HepG2 (cell line): ENCODE measurements at regions not wholly inside any gene's neighbourhood (a gene's known extent, or its start where the extent isn't known, plus 50 kb on each side); places are given as distances from the start of the nearest gene placed in this dataset.

Experiments used
- ATAC-seq: fragments of 200-7000 bp; cut with Tn5 transposase; 3 replicates; pipeline ENCODE4 v1.9.1; 2020; ENCODE audit warnings: mild to moderate bottlenecking, moderate library complexity
- BruUV-seq: library from RNA; stranded (reverse); fragments of 400-500 nt; replicated peaks from 2 replicates; lab custom pipeline; 2021; lab: Mats Ljungman, UMichigan
- CTCF ChIA-PET: fragments of 300-600 bp; formaldehyde crosslinking; extraction: SDS; loops from one replicate; lab custom pipeline; 2021; ENCODE audit warnings: low total read pairs, inconsistent platforms, low intra/inter-chr PET ratio; lab: Yijun Ruan, JAX
- POLR2A ChIA-PET: fragments of 350-600 bp; sonication (Branson Sonifier 250); formaldehyde crosslinking; loops from one replicate; lab custom pipeline; 2020; ENCODE audit warnings: antibody characterized with exemption, inconsistent platforms; lab: Yijun Ruan, JAX
- DNase-seq: peaks from one replicate; pipeline ENCODE4 v3.0.0-alpha.2; 2015; ENCODE audit warnings: low spot score
- FAIRE-seq: peaks from 3 replicates; lab custom pipeline; 2011; peaks lifted over from hg19 to GRCh38; lab: Jason Lieb, UNC
- H2AFZ ChIP-seq: one replicate; pipeline ENCODE4 v1.6.1; 2011; ENCODE audit warnings: low read length, inconsistent platforms
- H3K27ac ChIP-seq: fragments of 300-600 bp; 3 replicates; pipeline ENCODE4 v1.8.0; 2011; ENCODE audit warnings: mixed run types, mild to moderate bottlenecking, mixed read lengths, low read length, inconsistent platforms; ENCODE audit not compliant: insufficient read depth; ENCODE audit errors: extremely low read length
- H3K27me3 ChIP-seq, 2 experiments: fragments of 200-600 bp in 1 of 2; 2 replicates in 1 of 2; 3 replicates in 1 of 2; pipeline versions ENCODE4 v1.6.0 to v1.8.0; 2011; ENCODE audit warnings: low read length in 2 of 2, mild to moderate bottlenecking in 2 of 2, moderate library complexity in 2 of 2, inconsistent platforms in 1 of 2; ENCODE audit not compliant: insufficient read depth in 2 of 2, control insufficient read depth in 1 of 2
- H3K36me3 ChIP-seq, 2 experiments: fragments of 200-600 bp in 1 of 2; replicated peaks in 1 of 2; 2 replicates in 1 of 2; 3 replicates in 1 of 2; pipeline versions ENCODE4 v1.5.1 to v1.8.0; 2011; ENCODE audit warnings: low read length in 2 of 2, inconsistent platforms in 1 of 2; ENCODE audit not compliant: insufficient read depth in 2 of 2, control insufficient read depth in 1 of 2
- H3K4me1 ChIP-seq: 2 replicates; pipeline ENCODE4 v1.5.1; 2012; ENCODE audit warnings: low read length, inconsistent platforms; ENCODE audit not compliant: insufficient read depth
- H3K4me2 ChIP-seq: 2 replicates; pipeline ENCODE4 v1.6.0; 2011; ENCODE audit warnings: low read depth, low read length, inconsistent platforms
- H3K4me3 ChIP-seq, 3 experiments: fragments of 200-600 bp in 1 of 3; sonication (generic), shearing (Covaris generic) in 1 of 3; replicated peaks in 1 of 3; 2 replicates each; pipeline ENCODE4 v1.5.1; 2011 to 2016; ENCODE audit warnings: low read length in 3 of 3, inconsistent platforms in 2 of 3, low read depth in 2 of 3, mild to moderate bottlenecking in 2 of 3, control low read depth in 1 of 3, mixed read lengths in 1 of 3; ENCODE audit not compliant: insufficient read depth in 1 of 3
- H3K79me2 ChIP-seq: one replicate; pipeline ENCODE4 v1.6.1; 2011; ENCODE audit warnings: low read length, inconsistent platforms; ENCODE audit not compliant: insufficient read depth
- H3K9ac ChIP-seq: 2 replicates; pipeline ENCODE4 v1.6.0; 2011; ENCODE audit warnings: mild to moderate bottlenecking, low read depth, low read length, inconsistent platforms; ENCODE audit not compliant: insufficient read depth
- H3K9me3 ChIP-seq: 2 replicates; pipeline ENCODE4 v1.5.1; 2012; ENCODE audit warnings: mild to moderate bottlenecking, low read length
- H4K20me1 ChIP-seq: 2 replicates; pipeline ENCODE4 v1.6.0; 2011; ENCODE audit warnings: inconsistent platforms, mild to moderate bottlenecking, low read length, moderate library complexity; ENCODE audit not compliant: insufficient read depth
- ELF1 ChIP-seq: sonication (generic); formaldehyde crosslinking; IDR thresholded peaks from 2 replicates; pipeline ENCODE4 v1.4.0; 2020; ENCODE audit warnings: missing genetic modification reagents
- IKZF4 ChIP-seq: sonication (generic); formaldehyde crosslinking; IDR thresholded peaks from 2 replicates; pipeline ENCODE4 v1.5.1; 2020; ENCODE audit warnings: borderline replicate concordance, mild to moderate bottlenecking, low read depth, missing genetic modification reagents; ENCODE audit errors: not compliant biosample characterization
- POLR2AphosphoS2 ChIP-seq: IDR thresholded peaks from 2 replicates; pipeline ENCODE4 v1.6.1; 2011; ENCODE audit warnings: low read depth, low read length, improper control_type of control experiment
- PPARG ChIP-seq: conservative IDR thresholded peaks from 2 replicates; pipeline ENCODE4 v1.6.1; 2016; ENCODE audit warnings: missing biosample characterization, missing genetic modification reagents
- SRSF4 ChIP-seq: fragments of 200-400 bp; formaldehyde crosslinking; IDR thresholded peaks from one replicate; pipeline ENCODE4 v1.6.1; 2018; ENCODE audit warnings: mild to moderate bottlenecking, low read depth, low read length, moderate library complexity; ENCODE audit not compliant: poor library complexity, severe bottlenecking
- ZBTB3 ChIP-seq: sonication (generic); formaldehyde crosslinking; IDR thresholded peaks from 2 replicates; pipeline ENCODE4 v1.4.0; 2020; ENCODE audit warnings: low read depth, mild to moderate bottlenecking, moderate library complexity, missing genetic modification reagents, borderline replicate concordance
- ZBTB34 ChIP-seq: sonication (generic); formaldehyde crosslinking; IDR thresholded peaks from 2 replicates; pipeline ENCODE4 v1.8.0; 2022; ENCODE audit warnings: mild to moderate bottlenecking, missing genetic modification reagents
- ZNF263 ChIP-seq: sonication (generic); formaldehyde crosslinking; IDR thresholded peaks from 2 replicates; pipeline ENCODE4 v1.4.0; 2020; ENCODE audit warnings: missing genetic modification reagents
- ZNF296 ChIP-seq: sonication (generic); formaldehyde crosslinking; conservative IDR thresholded peaks from 2 replicates; pipeline ENCODE4 v1.5.0; 2020; ENCODE audit warnings: mild to moderate bottlenecking, missing genetic modification reagents
- ZNF652 ChIP-seq: IDR thresholded peaks from 2 replicates; pipeline ENCODE4 v1.6.1; 2016; ENCODE audit warnings: low read depth, borderline replicate concordance
- ZNF672 ChIP-seq: sonication (generic); formaldehyde crosslinking; IDR thresholded peaks from 2 replicates; pipeline ENCODE4 v1.8.1; 2022; ENCODE audit warnings: missing genetic modification reagents
- ZNF737 ChIP-seq: sonication (generic); formaldehyde crosslinking; IDR thresholded peaks from 2 replicates; pipeline ENCODE4 v1.5.0; 2020; ENCODE audit warnings: missing genetic modification reagents, mild to moderate bottlenecking, borderline replicate concordance
- ZNF816 ChIP-seq: sonication (generic); formaldehyde crosslinking; IDR thresholded peaks from 2 replicates; pipeline ENCODE4 v1.8.0; 2022; ENCODE audit warnings: missing genetic modification reagents, mild to moderate bottlenecking, borderline replicate concordance
- ZSCAN21 ChIP-seq: sonication (generic); formaldehyde crosslinking; IDR thresholded peaks from 2 replicates; pipeline ENCODE4 v1.8.0; 2022; ENCODE audit warnings: mild to moderate bottlenecking, missing genetic modification reagents, moderate library complexity, borderline replicate concordance
- WGBS: methylation state at CpG from one replicate; pipeline ENCODE4 v1.1.6; 2017; ENCODE audit warnings: low lambda C conversion rate; 5-methylcytosine and 5-hydroxymethylcytosine counted together
- in situ Hi-C: cut with HindIII; loops from 2 replicates; pipeline ENCODE4 v1.10.0; 2017; ENCODE audit warnings: low pct_unique_long_range_greater_than_20kb; ENCODE audit not compliant: extremely low pct_ligation_motif_present
- intact Hi-C: fragments of 100-400 bp; cut with micrococcal nuclease; formaldehyde crosslinking; loops from one replicate; pipeline ENCODE4 v1.10.0; 2022; ENCODE audit not compliant: unreplicated experiment
- TF ChIP-seq, protein P1 (sequence below): sonication (generic); formaldehyde crosslinking; IDR thresholded peaks from 2 replicates; pipeline ENCODE4 v1.4.0; 2020; ENCODE audit warnings: missing genetic modification reagents

GRCh38 chr2:60353406-60353800 lies 200.1 kb downstream of the BCL11A start (continued):
- TF ChIP-seq ZBTB34 (CRISPR knock-in tag) (no peak), ZNF263 (CRISPR knock-in tag) (no peak), ZNF296 (CRISPR knock-in tag) (no peak)

- POLR2A ChIA-PET: no interaction called here
- in situ Hi-C loops: no loop called here
- FAIRE-seq: no peak
These were observed 200.7 kb downstream of the BCL11A start for GRCh38 chr2:60352491-60353405.

More at GRCh38 chr2:60352491-60353405, 200.7 kb downstream of the BCL11A start:
- H3K4me1 ChIP-seq: no peaks in the 10 kb centered on the region
- no peak overlapping the region for H3K4me3 ChIP-seq
- H3K36me3 ChIP-seq: no peaks in the 10 kb centered on the region
- 51% methylated on average over 17 of the region's 20 CpGs for WGBS
- H3K9me3 ChIP-seq: no peaks in the 10 kb centered on the region
- no peak overlapping the region for H3K27ac ChIP-seq
- BruUV-seq: no TSS peak
- DNase-seq (no peak), ATAC-seq (no peak)
- no peak overlapping the region for H3K4me2 ChIP-seq
- peaks cover 2 to 9% of the 10 kb centered on the region in 2 experiments; a peak in 3 of 5 replicates for H3K27me3 ChIP-seq
- H4K20me1 ChIP-seq: no peaks in the 10 kb centered on the region
- CTCF ChIA-PET: no interaction called here
- intact Hi-C loops: no loop called here
- H3K79me2 ChIP-seq: no peaks in the 10 kb centered on the region
- H2AFZ ChIP-seq: no peak overlapping the region
- H3K9ac ChIP-seq: no peak overlapping the region
- TF ChIP-seq PPARG (CRISPR knock-in tag) (no peak), ZNF652 (CRISPR knock-in tag) (no peak), ZSCAN21 (CRISPR knock-in tag) (no peak), POLR2AphosphoS2 (no peak), IKZF4 (CRISPR knock-in tag) (no peak), SRSF4 (no peak), ELF1 (no peak), ZBTB3 (CRISPR knock-in tag) (no peak), ZNF737 (CRISPR knock-in tag) (no peak), ZNF816 (CRISPR knock-in tag) (no peak), ZNF672 (no peak)
- TF ChIP-seq, protein P1, sequence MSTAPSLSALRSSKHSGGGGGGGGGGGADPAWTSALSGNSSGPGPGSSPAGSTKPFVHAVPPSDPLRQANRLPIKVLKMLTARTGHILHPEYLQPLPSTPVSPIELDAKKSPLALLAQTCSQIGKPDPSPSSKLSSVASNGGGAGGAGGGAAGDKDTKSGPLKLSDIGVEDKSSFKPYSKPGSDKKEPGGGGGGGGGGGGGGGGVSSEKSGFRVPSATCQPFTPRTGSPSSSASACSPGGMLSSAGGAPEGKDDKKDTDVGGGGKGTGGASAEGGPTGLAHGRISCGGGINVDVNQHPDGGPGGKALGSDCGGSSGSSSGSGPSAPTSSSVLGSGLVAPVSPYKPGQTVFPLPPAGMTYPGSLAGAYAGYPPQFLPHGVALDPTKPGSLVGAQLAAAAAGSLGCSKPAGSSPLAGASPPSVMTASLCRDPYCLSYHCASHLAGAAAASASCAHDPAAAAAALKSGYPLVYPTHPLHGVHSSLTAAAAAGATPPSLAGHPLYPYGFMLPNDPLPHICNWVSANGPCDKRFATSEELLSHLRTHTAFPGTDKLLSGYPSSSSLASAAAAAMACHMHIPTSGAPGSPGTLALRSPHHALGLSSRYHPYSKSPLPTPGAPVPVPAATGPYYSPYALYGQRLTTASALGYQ (CRISPR knock-in tag): no peak
